Endodermal cell (in vitro differentiated cells): ENCODE measurements at regions not wholly inside any gene's neighbourhood (a gene's known extent, or its start where the extent isn't known, plus 50 kb on each side); places are given as distances from the start of the nearest gene placed in this dataset.
"Not testable (repeated sequence)": the region's sequence is repeated elsewhere in the genome, so short reads cannot be mapped to it uniquely, and the experiment has no call there.

ENCODE experiments used
- DNase-seq: peaks from one replicate; pipeline ENCODE4 v3.0.0-alpha.2; 2017
- H3K27ac ChIP-seq: 2 replicates; pipeline ENCODE4 v1.5.1; 2013; ENCODE audit warnings: mild to moderate bottlenecking, low read depth, low read length, moderate library complexity
- H3K27me3 ChIP-seq: 2 replicates; pipeline ENCODE4 v1.6.1; 2013; ENCODE audit warnings: mild to moderate bottlenecking, low read length, moderate library complexity; ENCODE audit not compliant: insufficient read depth, control insufficient read depth, poor library complexity, severe bottlenecking
- H3K36me3 ChIP-seq: 2 replicates; pipeline ENCODE4 v1.7.0; 2013; ENCODE audit warnings: mild to moderate bottlenecking, low read length, moderate library complexity; ENCODE audit not compliant: control insufficient read depth, insufficient read depth
- H3K4me1 ChIP-seq: one replicate; pipeline ENCODE4 v1.7.0; 2013; ENCODE audit warnings: low read length; ENCODE audit not compliant: control insufficient read depth, insufficient read depth
- H3K4me3 ChIP-seq: 2 replicates; pipeline ENCODE4 v1.5.1; 2013; ENCODE audit warnings: mild to moderate bottlenecking, low read length, moderate library complexity
- H3K9ac ChIP-seq: 2 replicates; pipeline ENCODE4 v1.6.1; 2013; ENCODE audit warnings: mild to moderate bottlenecking, low read length, moderate library complexity; ENCODE audit not compliant: poor library complexity, severe bottlenecking; ENCODE audit errors: extremely low read depth
- H3K9me3 ChIP-seq: 2 replicates; pipeline ENCODE4 v1.6.1; 2013; ENCODE audit warnings: mild to moderate bottlenecking, low read length, moderate library complexity; ENCODE audit not compliant: control insufficient read depth
- H3K27ac Mint-ChIP-seq: 2 replicates; pipeline ENCODE4 v1.8.0; 2020; ENCODE audit warnings: mixed read lengths
- H3K27me3 Mint-ChIP-seq: 2 replicates; pipeline ENCODE4 v1.8.0; 2021; ENCODE audit warnings: mild to moderate bottlenecking, mixed read lengths; ENCODE audit not compliant: insufficient read depth
- H3K36me3 Mint-ChIP-seq: 2 replicates; pipeline ENCODE4 v1.8.0; 2020; ENCODE audit warnings: low read depth, mixed read lengths
- H3K4me1 Mint-ChIP-seq: 2 replicates; pipeline ENCODE4 v1.8.0; 2020; ENCODE audit warnings: mixed read lengths
- H3K4me3 Mint-ChIP-seq: 2 replicates; pipeline ENCODE4 v1.8.0; 2020; ENCODE audit warnings: mild to moderate bottlenecking, moderate library complexity, mixed read lengths
- H3K9me3 Mint-ChIP-seq: 2 replicates; pipeline ENCODE4 v1.8.0; 2020; ENCODE audit warnings: mild to moderate bottlenecking, mixed read lengths
- WGBS, 2 experiments: methylation state at CpG; one replicate each; pipeline versions ENCODE4 v1.1.5 to v1.1.7; 2013; ENCODE audit warnings: missing lambda C conversion rate in 2 of 2, mixed read lengths in 1 of 2; ENCODE audit not compliant: insufficient coverage in 1 of 2, insufficient read length in 1 of 2; 5-methylcytosine and 5-hydroxymethylcytosine counted together
- TF ChIP-seq, protein P1 (sequence below): fragments of 200-600 bp; sonication (generic); conservative IDR thresholded peaks from 2 replicates; pipeline ENCODE4 v1.5.0; 2021; ENCODE audit warnings: antibody characterized with exemption, mild to moderate bottlenecking

DNA sequence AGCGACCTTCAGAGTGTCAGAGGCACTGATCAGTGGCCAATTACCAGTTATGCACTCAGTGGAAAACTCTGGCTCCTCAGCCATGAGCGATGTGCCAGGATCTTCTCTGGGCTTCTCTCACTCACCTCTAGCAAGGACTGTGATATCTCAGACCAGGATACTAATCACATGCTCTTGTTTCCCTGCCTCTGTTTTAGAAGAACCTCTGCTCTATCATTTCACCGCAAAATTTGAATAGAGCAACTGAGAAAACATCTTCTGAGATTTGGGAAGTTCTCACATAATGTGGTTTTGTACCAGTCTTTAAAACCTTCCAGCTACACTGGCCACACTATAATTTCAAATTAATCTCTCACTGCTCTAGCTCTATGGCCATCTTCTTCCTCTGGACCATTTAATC is 325.8 kb upstream of the FRG2C start:
- no peaks in the 10 kb centered on the region for H3K4me1 ChIP-seq
- no peak overlapping the region for H3K9ac ChIP-seq
- H3K36me3 Mint-ChIP-seq = no peaks in the 10 kb centered on the region
- H3K4me3 ChIP-seq = no peak overlapping the region
- WGBS, 2 experiments = 90 to 95% methylated on average over 2 to 3 of the region's 3 CpGs
- TF ChIP-seq, protein P1, sequence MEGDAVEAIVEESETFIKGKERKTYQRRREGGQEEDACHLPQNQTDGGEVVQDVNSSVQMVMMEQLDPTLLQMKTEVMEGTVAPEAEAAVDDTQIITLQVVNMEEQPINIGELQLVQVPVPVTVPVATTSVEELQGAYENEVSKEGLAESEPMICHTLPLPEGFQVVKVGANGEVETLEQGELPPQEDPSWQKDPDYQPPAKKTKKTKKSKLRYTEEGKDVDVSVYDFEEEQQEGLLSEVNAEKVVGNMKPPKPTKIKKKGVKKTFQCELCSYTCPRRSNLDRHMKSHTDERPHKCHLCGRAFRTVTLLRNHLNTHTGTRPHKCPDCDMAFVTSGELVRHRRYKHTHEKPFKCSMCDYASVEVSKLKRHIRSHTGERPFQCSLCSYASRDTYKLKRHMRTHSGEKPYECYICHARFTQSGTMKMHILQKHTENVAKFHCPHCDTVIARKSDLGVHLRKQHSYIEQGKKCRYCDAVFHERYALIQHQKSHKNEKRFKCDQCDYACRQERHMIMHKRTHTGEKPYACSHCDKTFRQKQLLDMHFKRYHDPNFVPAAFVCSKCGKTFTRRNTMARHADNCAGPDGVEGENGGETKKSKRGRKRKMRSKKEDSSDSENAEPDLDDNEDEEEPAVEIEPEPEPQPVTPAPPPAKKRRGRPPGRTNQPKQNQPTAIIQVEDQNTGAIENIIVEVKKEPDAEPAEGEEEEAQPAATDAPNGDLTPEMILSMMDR = no peak
- H3K27ac Mint-ChIP-seq = no peak overlapping the region
- no peaks in the 10 kb centered on the region for H3K9me3 Mint-ChIP-seq
- H3K4me3 Mint-ChIP-seq = no peak overlapping the region
- no peak overlapping the region for H3K27ac ChIP-seq
- H3K36me3 ChIP-seq = no peaks in the 10 kb centered on the region
- peaks cover 4% of the 10 kb centered on the region for H3K4me1 Mint-ChIP-seq
- no peak for DNase-seq
- no peaks in the 10 kb centered on the region for H3K27me3 ChIP-seq
- no peaks in the 10 kb centered on the region for H3K9me3 ChIP-seq
- peaks cover 11% of the 10 kb centered on the region for H3K27me3 Mint-ChIP-seq

DNA sequence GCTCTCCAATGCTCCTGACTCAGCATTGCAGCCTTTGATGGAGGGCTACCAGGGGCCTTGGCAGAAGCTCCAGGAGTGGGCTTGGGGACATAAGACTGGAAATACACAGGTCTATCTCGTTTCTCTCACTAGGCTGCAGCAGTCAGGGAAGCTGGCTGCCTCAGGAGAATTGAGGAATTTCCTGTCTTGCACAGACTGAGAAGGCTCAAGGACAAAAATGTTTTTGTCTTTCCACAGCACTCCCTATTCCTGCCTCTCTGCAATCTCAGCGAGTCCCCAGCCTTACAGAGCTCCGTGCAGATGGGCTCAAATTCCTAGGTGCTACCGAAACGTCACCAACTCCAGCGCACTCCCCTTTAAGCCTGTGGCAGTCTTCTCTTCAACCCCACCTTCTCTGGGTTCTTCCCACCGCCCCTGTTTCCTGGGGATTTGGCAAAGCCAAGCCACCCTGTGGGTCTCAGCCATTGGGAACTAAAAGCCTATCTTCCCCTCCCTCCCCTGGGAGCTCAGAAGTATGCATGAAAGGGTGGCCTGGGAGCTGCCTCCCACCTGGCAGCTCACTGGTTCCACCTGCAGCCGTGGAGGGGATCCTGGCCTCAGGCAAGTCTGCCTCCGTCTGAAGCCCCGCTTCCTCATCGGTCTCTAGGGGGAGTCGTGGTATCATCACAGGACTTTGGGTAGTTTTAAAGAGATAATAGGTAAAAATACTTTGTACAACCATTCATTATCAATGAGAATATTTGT is 322.6 kb upstream of the FRG2C start:
- peaks cover 13% of the 10 kb centered on the region for H3K4me1 Mint-ChIP-seq
- no peak overlapping the region for H3K4me3 ChIP-seq
- peak overlapping the region; percentile 37 for H3K4me3 Mint-ChIP-seq
- 20 to 67% methylated on average over 1 to 11 of the region's 12 CpGs for WGBS, 2 experiments
- H3K27me3 ChIP-seq = no peaks in the 10 kb centered on the region
- peak overlapping the region; percentile 27 for H3K27ac Mint-ChIP-seq
- peak; percentile 83 for DNase-seq
- no peaks in the 10 kb centered on the region for H3K9me3 ChIP-seq
- H3K36me3 Mint-ChIP-seq = no peaks in the 10 kb centered on the region
- peaks cover 15% of the 10 kb centered on the region for H3K27me3 Mint-ChIP-seq
- H3K27ac ChIP-seq = no peak overlapping the region
- no peak overlapping the region for H3K9ac ChIP-seq
- no peaks in the 10 kb centered on the region for H3K36me3 ChIP-seq
- H3K4me1 ChIP-seq = no peaks in the 10 kb centered on the region
- TF ChIP-seq, protein P1 = peak; percentile 78
- no peaks in the 10 kb centered on the region for H3K9me3 Mint-ChIP-seq

DNA sequence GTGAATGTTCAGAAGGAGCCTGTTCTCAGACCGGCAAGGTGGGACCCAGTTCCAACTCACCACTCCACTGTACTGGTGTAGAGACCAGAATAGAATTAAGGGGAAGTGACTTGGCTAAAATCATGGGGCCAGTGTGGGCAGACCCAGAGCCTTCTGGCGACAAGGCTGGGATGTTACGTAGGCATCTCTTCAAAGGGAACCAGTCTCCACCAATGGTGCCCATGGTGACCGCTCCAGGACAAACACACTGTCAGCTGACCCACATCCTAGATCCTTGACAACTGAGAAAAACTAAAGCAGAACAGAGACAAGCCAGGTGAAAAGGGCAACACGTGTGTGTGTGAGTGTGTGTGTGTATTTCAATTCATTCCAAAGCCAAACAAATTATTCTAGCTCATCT is 321.7 kb upstream of the FRG2C start:
- H3K4me3 ChIP-seq = no peak overlapping the region
- H3K36me3 ChIP-seq = no peaks in the 10 kb centered on the region
- TF ChIP-seq, protein P1 = no peak
- no peak for DNase-seq
- Mint-ChIP-seq H3K27me3 (peaks cover 15% of the 10 kb centered on the region), H3K4me3 (no peak overlapping the region), H3K27ac (no peak overlapping the region), H3K9me3 (no peaks in the 10 kb centered on the region), H3K36me3 (no peaks in the 10 kb centered on the region), H3K4me1 (peaks cover 13% of the 10 kb centered on the region)
- 94 to 100% methylated on average over 2 to 4 of the region's 5 CpGs for WGBS, 2 experiments
- no peak overlapping the region for H3K27ac ChIP-seq
- H3K27me3 ChIP-seq = no peaks in the 10 kb centered on the region
- H3K4me1 ChIP-seq = no peaks in the 10 kb centered on the region
- H3K9ac ChIP-seq = no peak overlapping the region
- H3K9me3 ChIP-seq = no peaks in the 10 kb centered on the region

DNA sequence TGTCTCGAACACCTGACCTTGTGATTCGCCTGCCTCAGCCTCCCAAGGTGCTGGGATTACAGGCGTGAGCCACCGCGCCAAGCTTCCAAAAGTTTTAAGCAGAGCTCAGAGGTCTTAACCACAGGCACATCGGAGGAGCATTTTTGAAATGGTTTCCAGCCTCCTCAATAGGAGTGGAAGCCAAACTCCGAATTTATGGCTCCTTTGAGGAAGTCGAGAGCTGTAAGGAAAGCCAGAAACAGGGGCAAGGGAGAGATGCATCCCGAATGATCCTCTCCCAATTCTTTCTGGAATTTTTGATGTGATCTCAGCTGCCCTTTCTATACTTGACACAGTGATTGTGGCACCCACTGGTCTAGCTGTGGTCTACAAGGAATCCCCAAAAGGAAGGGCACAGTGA is 313.6 kb upstream of the FRG2C start:
- 95 to 100% methylated on average over 2 to 9 of the region's 9 CpGs for WGBS, 2 experiments
- H3K4me3 ChIP-seq, H3K27me3 ChIP-seq, H3K27ac ChIP-seq, H3K9me3 Mint-ChIP-seq, H3K4me3 Mint-ChIP-seq, H3K27ac Mint-ChIP-seq, DNase-seq, H3K4me1 Mint-ChIP-seq, H3K36me3 ChIP-seq, H3K9me3 ChIP-seq, H3K4me1 ChIP-seq, H3K9ac ChIP-seq, H3K36me3 Mint-ChIP-seq: not testable (repeated sequence)
- peaks cover 11% of the 10 kb centered on the region for H3K27me3 Mint-ChIP-seq
